Naive B cell (primary cell): ENCODE measurements at regions not wholly inside any gene's neighbourhood (a gene's known extent, or its start where the extent isn't known, plus 50 kb on each side); places are given as distances from the start of the nearest gene placed in this dataset.

ENCODE experiments used
- ATAC-seq, 2 donors: fragments of 150-1000 bp; cut with Tn5 transposase; 2 replicates each; pipeline ENCODE4 v1.10.0; 2021; ENCODE audit warnings: low read depth in 2 of 2, mild to moderate bottlenecking in 2 of 2, moderate library complexity in 2 of 2
- DNase-seq: peaks from one replicate; pipeline ENCODE4 v3.0.0; 2022
- H3K27ac Mint-ChIP-seq, 6 donors: one replicate each; pipeline ENCODE4 v1.8.0; 2020 to 2022; ENCODE audit warnings: mild to moderate bottlenecking in 6 of 6, mixed read lengths in 6 of 6, moderate library complexity in 5 of 6, inconsistent platforms in 2 of 6
- H3K27me3 Mint-ChIP-seq, 3 donors: one replicate each; pipeline ENCODE4 v1.8.0; 2021 to 2022; ENCODE audit warnings: mixed read lengths in 3 of 3, mild to moderate bottlenecking in 1 of 3
- H3K36me3 Mint-ChIP-seq, 2 donors: one replicate each; pipeline ENCODE4 v1.8.0; 2020 to 2022; ENCODE audit warnings: mixed read lengths in 2 of 2, inconsistent platforms in 1 of 2, mild to moderate bottlenecking in 1 of 2
- H3K4me1 Mint-ChIP-seq, 3 donors: one replicate each; pipeline ENCODE4 v1.8.0; 2020 to 2022; ENCODE audit warnings: mixed read lengths in 3 of 3, inconsistent platforms in 1 of 3, mild to moderate bottlenecking in 1 of 3, moderate library complexity in 1 of 3
- H3K4me3 Mint-ChIP-seq, 8 donors: one replicate each; pipeline ENCODE4 v1.8.0; 2020 to 2022; ENCODE audit warnings: mild to moderate bottlenecking in 8 of 8, mixed read lengths in 8 of 8, moderate library complexity in 8 of 8, inconsistent platforms in 2 of 8
- H3K9me3 Mint-ChIP-seq, 7 donors: one replicate each; pipeline ENCODE4 v1.8.0; 2020 to 2022; ENCODE audit warnings: mixed read lengths in 7 of 7, mild to moderate bottlenecking in 5 of 7, inconsistent platforms in 2 of 7, moderate library complexity in 1 of 7

DNA sequence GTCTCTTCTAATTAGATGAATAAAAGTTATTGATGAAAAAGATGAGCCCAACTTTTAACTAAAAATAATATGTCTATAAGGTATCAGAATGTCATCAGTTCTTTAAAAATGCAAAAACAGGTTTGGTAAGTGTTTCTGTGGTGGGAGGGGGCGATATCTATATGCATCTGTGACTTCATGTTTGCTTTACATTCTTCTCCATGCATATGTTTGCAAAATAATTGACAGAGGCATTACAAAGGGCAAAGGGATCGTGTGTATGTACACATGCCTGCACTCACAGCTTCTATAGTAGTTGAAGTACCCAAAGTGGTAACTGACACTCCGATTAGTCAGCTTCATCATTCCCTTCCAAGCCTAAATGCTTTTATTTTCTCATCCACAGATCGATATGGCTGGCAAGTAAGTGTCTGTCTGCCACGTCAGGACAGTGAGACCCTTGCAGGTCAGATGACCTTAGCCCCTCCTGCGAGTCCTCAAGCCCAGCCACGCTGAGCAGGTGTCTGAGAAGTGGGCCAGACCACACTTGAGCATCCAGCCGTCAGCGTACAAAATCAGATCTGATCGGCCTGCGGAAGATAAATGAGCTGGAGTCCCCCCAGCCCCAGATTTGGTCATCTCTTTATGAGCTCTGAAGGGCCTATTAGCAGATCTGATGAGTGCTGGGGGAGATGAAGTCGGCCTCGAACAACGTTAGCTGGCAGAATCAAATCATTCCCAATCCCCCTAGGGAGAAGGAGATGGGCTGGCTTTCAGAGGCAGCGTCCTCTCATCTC is 369.1 kb downstream of the MAFB start:
- Mint-ChIP-seq H3K4me1 (no peaks in the 10 kb centered on the region), H3K4me3 (no peak overlapping the region)

GRCh38 chr20:40319056-40319455 is 370.0 kb downstream of the MAFB start:
- ATAC-seq (no peak), DNase-seq (no peak)
- Mint-ChIP-seq H3K4me3 (no peak overlapping the region), H3K9me3 (no peaks in the 10 kb centered on the region), H3K4me1 (no peaks in the 10 kb centered on the region), H3K36me3 (no peaks in the 10 kb centered on the region), H3K27me3 (peaks cover 0 to 4% (median 0%) of the 10 kb centered on the region in 3 donors), H3K27ac (no peak overlapping the region)

More for the DNA sequence above, 369.1 kb downstream of the MAFB start:
- ATAC-seq (no peak), DNase-seq (no peak)
- H3K9me3 Mint-ChIP-seq = no peaks in the 10 kb centered on the region
- H3K36me3 Mint-ChIP-seq = no peaks in the 10 kb centered on the region
- no peak overlapping the region for H3K27ac Mint-ChIP-seq
- H3K27me3 Mint-ChIP-seq = peaks cover 0 to 4% (median 0%) of the 10 kb centered on the region in 3 donors

GRCh38 chr20:40317156-40317790 is 371.8 kb downstream of the MAFB start:
- Mint-ChIP-seq H3K4me1 (no peaks in the 10 kb centered on the region), H3K9me3 (peaks cover 0 to 3% (median 0%) of the 10 kb centered on the region in 7 donors), H3K27ac (no peak overlapping the region), H3K36me3 (no peaks in the 10 kb centered on the region), H3K4me3 (no peak overlapping the region), H3K27me3 (peaks cover 0 to 4% (median 0%) of the 10 kb centered on the region in 3 donors)
- ATAC-seq (no peak), DNase-seq (no peak)

DNA sequence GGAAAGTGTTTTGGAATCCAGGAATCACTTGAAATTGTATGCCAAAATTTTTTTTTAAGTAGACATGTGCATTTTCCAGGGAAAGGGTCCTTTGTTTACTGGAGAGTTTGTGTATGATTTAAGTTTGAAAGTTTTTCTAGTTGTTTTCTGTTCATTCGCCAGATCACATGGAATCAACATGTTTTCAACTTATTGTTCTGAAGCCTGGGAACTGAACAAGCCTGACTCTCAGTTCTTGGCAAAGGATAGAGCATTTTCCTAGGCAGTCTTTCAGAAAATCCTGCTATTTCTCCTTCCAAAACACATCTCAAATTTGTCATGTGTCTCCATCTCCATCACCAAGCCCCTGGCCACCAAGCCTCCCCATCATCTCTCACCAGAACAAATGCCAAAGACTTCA is 374.8 kb downstream of the MAFB start:
- no peak for DNase-seq
- peaks cover 0 to 10% (median 0%) of the 10 kb centered on the region in 7 donors for H3K9me3 Mint-ChIP-seq
- H3K4me3 Mint-ChIP-seq = no peak overlapping the region
- no peaks in the 10 kb centered on the region for H3K4me1 Mint-ChIP-seq
- H3K36me3 Mint-ChIP-seq = no peaks in the 10 kb centered on the region
- no peak for ATAC-seq
- H3K27me3 Mint-ChIP-seq = peaks cover 0 to 4% (median 0%) of the 10 kb centered on the region in 3 donors
- H3K27ac Mint-ChIP-seq = peak overlapping the region in 1 of 6 donors; percentile 54

- Mint-ChIP-seq H3K9me3 (peaks cover 0 to 10% (median 0%) of the 10 kb centered on the region in 7 donors), H3K4me3 (no peak overlapping the region), H3K4me1 (no peaks in the 10 kb centered on the region), H3K36me3 (no peaks in the 10 kb centered on the region), H3K27me3 (peaks cover 0 to 4% (median 0%) of the 10 kb centered on the region in 3 donors), H3K27ac (no peak overlapping the region)
- no peak for DNase-seq
- no peak for ATAC-seq
Measured at GRCh38 chr20:40313730-40314129, 375.3 kb downstream of the MAFB start.

DNA sequence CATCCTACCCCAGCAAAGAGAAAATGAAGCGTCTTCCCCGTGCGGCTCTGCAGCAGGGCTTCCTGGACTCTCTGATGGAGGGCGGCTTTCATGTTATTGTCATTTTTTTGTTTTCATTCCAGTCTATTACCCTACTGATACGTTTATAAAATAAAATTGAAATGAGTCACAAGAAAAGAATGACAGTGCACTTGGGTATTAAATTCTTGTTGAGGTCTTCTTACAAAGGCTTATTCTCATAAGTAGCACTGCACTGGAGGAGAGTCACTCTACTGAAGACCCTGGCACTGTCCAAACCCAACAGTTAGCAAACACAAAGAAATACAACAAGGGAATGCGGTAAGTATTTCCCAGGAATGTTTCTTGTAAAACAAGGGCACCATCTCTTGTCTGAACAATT is 379.3 kb downstream of the MAFB start:
- H3K9me3 Mint-ChIP-seq = peaks cover 0 to 10% (median 0%) of the 10 kb centered on the region in 7 donors
- no peak overlapping the region for H3K4me3 Mint-ChIP-seq

GRCh38 chr20:40307997-40308396 is 381.0 kb downstream of the MAFB start:
- H3K4me3 Mint-ChIP-seq = no peak overlapping the region
- H3K36me3 Mint-ChIP-seq = no peaks in the 10 kb centered on the region
- H3K27ac Mint-ChIP-seq = no peak overlapping the region
- H3K4me1 Mint-ChIP-seq = no peaks in the 10 kb centered on the region
- DNase-seq (no peak), ATAC-seq (no peak)
- peaks cover 0 to 15% (median 3%) of the 10 kb centered on the region in 3 donors for H3K27me3 Mint-ChIP-seq
- H3K9me3 Mint-ChIP-seq = peaks cover 0 to 16% (median 0%) of the 10 kb centered on the region in 7 donors

More for the DNA sequence above, 379.3 kb downstream of the MAFB start:
- no peaks in the 10 kb centered on the region for H3K4me1 Mint-ChIP-seq
- peaks cover 0 to 9% (median 0%) of the 10 kb centered on the region in 3 donors for H3K27me3 Mint-ChIP-seq
- H3K36me3 Mint-ChIP-seq = no peaks in the 10 kb centered on the region
- H3K27ac Mint-ChIP-seq = no peak overlapping the region
- ATAC-seq = no peak
- no peak for DNase-seq

- DNase-seq (no peak), ATAC-seq (no peak)
- Mint-ChIP-seq H3K27me3 (peaks cover 0 to 15% (median 3%) of the 10 kb centered on the region in 3 donors), H3K27ac (no peak overlapping the region), H3K36me3 (no peaks in the 10 kb centered on the region), H3K4me1 (no peaks in the 10 kb centered on the region), H3K9me3 (peaks cover 0 to 12% (median 0%) of the 10 kb centered on the region in 7 donors), H3K4me3 (no peak overlapping the region)
Measured at GRCh38 chr20:40307268-40307667, 381.8 kb downstream of the MAFB start.

DNA sequence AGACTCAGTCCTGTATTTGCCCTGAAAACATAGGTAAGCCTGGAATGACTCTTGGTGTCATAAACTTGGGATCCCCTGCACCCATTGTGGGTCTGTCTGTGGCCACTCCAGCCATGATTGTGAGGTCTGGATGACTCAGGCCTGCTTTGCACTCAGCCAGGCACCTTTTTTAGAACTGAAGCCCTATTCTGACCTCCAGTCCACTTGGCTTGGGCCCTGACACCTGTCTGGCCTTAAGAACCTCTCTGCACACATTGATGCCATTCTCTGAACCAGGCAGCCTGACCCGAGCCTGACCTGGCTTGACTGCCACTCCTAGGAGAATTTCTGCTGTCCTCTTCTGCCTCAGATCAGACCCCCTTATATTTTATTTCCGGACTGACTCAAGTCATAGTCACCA is 383.7 kb downstream of the MAFB start:
- H3K27me3 Mint-ChIP-seq = peaks cover 0 to 15% (median 3%) of the 10 kb centered on the region in 3 donors
- H3K4me1 Mint-ChIP-seq = no peaks in the 10 kb centered on the region
- no peak overlapping the region for H3K27ac Mint-ChIP-seq
- no peak overlapping the region for H3K4me3 Mint-ChIP-seq
- no peaks in the 10 kb centered on the region for H3K36me3 Mint-ChIP-seq
- H3K9me3 Mint-ChIP-seq = peaks cover 0 to 6% (median 0%) of the 10 kb centered on the region in 7 donors
- ATAC-seq (no peak), DNase-seq (no peak)

- Mint-ChIP-seq H3K4me1 (no peaks in the 10 kb centered on the region), H3K27me3 (peaks cover 0 to 20% (median 3%) of the 10 kb centered on the region in 3 donors), H3K27ac (no peak overlapping the region), H3K9me3 (peaks cover 0 to 6% (median 0%) of the 10 kb centered on the region in 7 donors), H3K4me3 (no peak overlapping the region), H3K36me3 (no peaks in the 10 kb centered on the region)
- ATAC-seq (no peak), DNase-seq (no peak)
Measured at GRCh38 chr20:40304119-40304613, 384.9 kb downstream of the MAFB start.

GRCh38 chr20:40294747-40295146 is 394.3 kb downstream of the MAFB start:
- peaks cover 0 to 9% (median 3%) of the 10 kb centered on the region in 7 donors for H3K9me3 Mint-ChIP-seq
- H3K4me3 Mint-ChIP-seq = no peak overlapping the region
- H3K27ac Mint-ChIP-seq = no peak overlapping the region
- ATAC-seq (no peak), DNase-seq (no peak)
- no peaks in the 10 kb centered on the region for H3K4me1 Mint-ChIP-seq
- no peaks in the 10 kb centered on the region for H3K36me3 Mint-ChIP-seq
- peaks cover 0 to 8% (median 5%) of the 10 kb centered on the region in 3 donors for H3K27me3 Mint-ChIP-seq

- H3K4me3 Mint-ChIP-seq = no peak overlapping the region
- peaks cover 0 to 9% (median 2%) of the 10 kb centered on the region in 7 donors for H3K9me3 Mint-ChIP-seq
- no peak for DNase-seq
- peaks cover 0 to 8% (median 0%) of the 10 kb centered on the region in 3 donors for H3K27me3 Mint-ChIP-seq
- H3K4me1 Mint-ChIP-seq = no peaks in the 10 kb centered on the region
- no peak for ATAC-seq
- no peak overlapping the region for H3K27ac Mint-ChIP-seq
- no peaks in the 10 kb centered on the region for H3K36me3 Mint-ChIP-seq
Measured at GRCh38 chr20:40294175-40294574, 394.9 kb downstream of the MAFB start.

GRCh38 chr20:40293740-40294139 is 395.3 kb downstream of the MAFB start:
- Mint-ChIP-seq H3K27me3 (peaks cover 0 to 8% (median 0%) of the 10 kb centered on the region in 3 donors), H3K36me3 (no peaks in the 10 kb centered on the region), H3K4me3 (no peak overlapping the region), H3K4me1 (no peaks in the 10 kb centered on the region), H3K27ac (no peak overlapping the region), H3K9me3 (peaks cover 0 to 9% (median 2%) of the 10 kb centered on the region in 7 donors)
- no peak for DNase-seq
- no peak for ATAC-seq
